ENCODE measurements at regions not wholly inside any gene's neighbourhood (a gene's known extent, or its start where the extent isn't known, plus 50 kb on each side); places are given as distances from the start of the nearest gene placed in this dataset.
"Not testable (repeated sequence)": the region's sequence is repeated elsewhere in the genome, so short reads cannot be mapped to it uniquely, and the experiment has no call there.

- ATAC-seq: no peak
Measured at GRCh38 chr2:216774620-216775019, 79.3 kb upstream of the IGFBP5 start.

GRCh38 chr2:216774180-216774579, 78.8 kb upstream of the IGFBP5 start:
- ATAC-seq: no peak

GRCh38 chr2:216773072-216773471, 77.7 kb upstream of the IGFBP5 start:
- ATAC-seq: no peak

GRCh38 chr2:216770717-216771116, 75.4 kb upstream of the IGFBP5 start:
- no peak for ATAC-seq

- no peak for ATAC-seq
Measured at GRCh38 chr2:216770050-216770449, 74.7 kb upstream of the IGFBP5 start.

- ATAC-seq: no peak
Measured at GRCh38 chr2:216769626-216770025, 74.3 kb upstream of the IGFBP5 start.

GRCh38 chr2:216768908-216769411, 73.6 kb upstream of the IGFBP5 start:
- no peak for ATAC-seq

GRCh38 chr2:216765761-216766262, 70.5 kb upstream of the IGFBP5 start:
- no peak for ATAC-seq

- ATAC-seq: no peak
Measured at GRCh38 chr2:216763396-216763795, 68.0 kb upstream of the IGFBP5 start.

GRCh38 chr2:216761809-216762208, 66.5 kb upstream of the IGFBP5 start:
- ATAC-seq: no peak

- no peak for ATAC-seq
Measured at GRCh38 chr2:216761133-216761532, 65.8 kb upstream of the IGFBP5 start.

- no peak for ATAC-seq
Measured at GRCh38 chr2:216758256-216759155, 63.2 kb upstream of the IGFBP5 start.

GRCh38 chr2:216757532-216757931, 62.2 kb upstream of the IGFBP5 start:
- no peak for ATAC-seq

- ATAC-seq: no peak
Measured at GRCh38 chr2:216756435-216756834, 61.1 kb upstream of the IGFBP5 start.

- no peak for ATAC-seq
Measured at GRCh38 chr2:216754812-216755211, 59.5 kb upstream of the IGFBP5 start.

- no peak for ATAC-seq
Measured at GRCh38 chr2:216754336-216754735, 59.0 kb upstream of the IGFBP5 start.

GRCh38 chr2:216752855-216753505, 57.6 kb upstream of the IGFBP5 start:
- no peak for ATAC-seq

GRCh38 chr2:216750750-216751149, 55.4 kb upstream of the IGFBP5 start:
- ATAC-seq: not testable (repeated sequence)

GRCh38 chr2:216746268-216746667, 50.9 kb upstream of the IGFBP5 start:
- not testable (repeated sequence) for ATAC-seq

- ATAC-seq: no peak
Measured at GRCh38 chr2:216745453-216745852, 50.1 kb upstream of the IGFBP5 start.

All from activated CD4-positive, CD25-positive, alpha-beta regulatory T cell treated with anti-CD3 and anti-CD28 coated beads, Interleukin-2, amount 50 U/mL, for 24 hours (primary cell).